GM12872 (cell line): ENCODE measurements at regions not wholly inside any gene's neighbourhood (a gene's known extent, or its start where the extent isn't known, plus 50 kb on each side); places are given as distances from the start of the nearest gene placed in this dataset.

ENCODE experiments used
- CTCF ChIP-seq: IDR thresholded peaks from 3 replicates; pipeline ENCODE4 v1.5.1; 2011; ENCODE audit warnings: low read depth, mild to moderate bottlenecking, low read length, moderate library complexity; ENCODE audit not compliant: insufficient read depth

- no peak for TF ChIP-seq CTCF
Measured at GRCh38 chr2:234175649-234176048, 125.1 kb downstream of the SPP2 start.

GRCh38 chr2:234174742-234175141 lies 124.2 kb downstream of the SPP2 start:
- no peak for TF ChIP-seq CTCF

GRCh38 chr2:234172532-234172931 lies 122.0 kb downstream of the SPP2 start:
- no peak for TF ChIP-seq CTCF

- no peak for TF ChIP-seq CTCF
Measured at GRCh38 chr2:234172066-234172465, 121.6 kb downstream of the SPP2 start.

- no peak for TF ChIP-seq CTCF
Measured at GRCh38 chr2:234171666-234172065, 121.2 kb downstream of the SPP2 start.

GRCh38 chr2:234169674-234170073 lies 119.2 kb downstream of the SPP2 start:
- no peak for TF ChIP-seq CTCF

- no peak for TF ChIP-seq CTCF
Measured at GRCh38 chr2:234166531-234166930, 116.0 kb downstream of the SPP2 start.

GRCh38 chr2:234165421-234165820 lies 114.9 kb downstream of the SPP2 start:
- TF ChIP-seq CTCF: no peak
